C4-2B (cell line): ENCODE measurements at regions not wholly inside any gene's neighbourhood (a gene's known extent, or its start where the extent isn't known, plus 50 kb on each side); places are given as distances from the start of the nearest gene placed in this dataset.

Experiments used
- CTCF ChIP-seq: fragments of 450-650 bp; conservative IDR thresholded peaks from 2 replicates; pipeline ENCODE4 v1.5.1; 2017; ENCODE audit warnings: mild to moderate bottlenecking
- ZFX ChIP-seq: fragments of 450-650 bp; IDR thresholded peaks from 2 replicates; pipeline ENCODE4 v1.6.1; 2017

DNA sequence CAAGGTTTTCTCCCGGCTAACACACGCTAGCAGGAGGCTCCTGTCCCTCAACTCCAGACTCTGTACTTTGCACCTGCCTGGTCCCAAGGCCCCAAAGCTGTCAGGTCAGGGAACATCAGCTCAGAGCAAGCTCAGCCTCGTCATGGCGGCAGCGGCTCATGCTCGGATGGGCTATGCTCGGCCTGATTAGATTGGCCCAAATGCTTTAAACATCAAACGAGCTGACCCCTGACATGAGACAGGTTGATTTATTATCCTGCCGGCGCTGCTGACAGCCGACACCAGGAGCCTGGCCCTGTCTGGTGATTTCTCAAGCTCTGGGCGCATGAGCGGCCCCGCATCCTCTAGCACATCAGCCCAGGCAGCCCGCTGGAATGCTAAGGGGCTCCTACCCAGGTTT, 436.4 kb downstream of the EIPR1 start:
- TF ChIP-seq CTCF = no peak
- TF ChIP-seq ZFX = no peak
